ENCODE measurements at regions not wholly inside any gene's neighbourhood (a gene's known extent, or its start where the extent isn't known, plus 50 kb on each side); places are given as distances from the start of the nearest gene placed in this dataset.

- TF ChIP-seq EZH2 (IDR thresholded peaks at IDR 0.05; ENCODE audit: borderline replicate concordance, low read length) (no peak), CTCF (conservative IDR thresholded peaks at IDR 0.05 in 1 of 2, IDR thresholded peaks at IDR 0.05 in 1 of 2; ENCODE audit: extremely low read depth in 1 of 2, insufficient read depth in 1 of 2, low read depth in 1 of 2, low read length in 2 of 2) (no peak)
Observed at GRCh38 chr2:16010951-16011620, 70.7 kb downstream of the MYCN start.
